B cell (primary cell): ENCODE measurements at regions not wholly inside any gene's neighbourhood (a gene's known extent, or its start where the extent isn't known, plus 50 kb on each side); places are given as distances from the start of the nearest gene placed in this dataset.

ENCODE experiments used
- ATAC-seq: fragments of 200-7000 bp; cut with Tn5 transposase; one replicate; pipeline ENCODE4 v1.10.0; 2021; ENCODE audit warnings: low read depth, mild to moderate bottlenecking, moderate number of reproducible peaks, moderate library complexity
- CTCF ChIA-PET: fragments of 350-600 bp; sonication (Branson Sonifier 250); formaldehyde crosslinking; loops from one replicate; lab custom pipeline; 2021; ENCODE audit warnings: antibody characterized with exemption, inconsistent platforms; lab: Charles Lee
- POLR2A ChIA-PET: fragments of 350-600 bp; sonication (Branson Sonifier 250); formaldehyde crosslinking; loops from one replicate; lab custom pipeline; 2021; ENCODE audit warnings: antibody characterized with exemption; lab: Charles Lee
- DNase-seq: peaks from one replicate; pipeline ENCODE4 v3.0.0; 2013
- H2AFZ ChIP-seq: 2 replicates; pipeline ENCODE4 v1.6.1; 2012; ENCODE audit warnings: mild to moderate bottlenecking, low read depth, low read length; ENCODE audit not compliant: insufficient read depth, poor library complexity, severe bottlenecking
- H3K27ac ChIP-seq, 2 donors: 1 replicate in 1 of 2; 2 replicates in 1 of 2; pipeline ENCODE4 v1.5.1; 2012 to 2013; ENCODE audit warnings: low read length in 2 of 2, mild to moderate bottlenecking in 2 of 2, moderate library complexity in 1 of 2
- H3K27me3 ChIP-seq, 4 experiments: fragments of 200-600 bp in 1 of 4; sonication (generic) in 1 of 4; replicated peaks in 1 of 4; 1 replicate in 2 of 4; 2 replicates in 2 of 4; pipeline versions ENCODE4 v1.6.1 to v1.7.0; 2013 to 2016; ENCODE audit warnings: low read length in 3 of 4, mild to moderate bottlenecking in 2 of 4, mixed read lengths in 1 of 4, moderate library complexity in 1 of 4; ENCODE audit not compliant: insufficient read depth in 4 of 4, control insufficient read depth in 3 of 4; ENCODE audit errors: control extremely low read depth in 1 of 4
- H3K36me3 ChIP-seq, 2 experiments: replicated peaks in 1 of 2; 1 replicate in 1 of 2; 2 replicates in 1 of 2; pipeline versions ENCODE4 v1.6.1 to v1.7.1; 2013; ENCODE audit warnings: low read length in 1 of 2; ENCODE audit not compliant: insufficient read depth in 2 of 2, control insufficient read depth in 1 of 2; ENCODE audit errors: control extremely low read depth in 1 of 2, extremely low read depth in 1 of 2
- H3K4me1 ChIP-seq, 2 donors: fragments of 200-600 bp in 1 of 2; sonication (generic) in 1 of 2; 1 replicate in 1 of 2; 2 replicates in 1 of 2; pipeline versions ENCODE4 v1.5.1 to v1.6.1; 2013 to 2017; ENCODE audit warnings: low read length in 2 of 2; ENCODE audit not compliant: control insufficient read depth in 2 of 2, insufficient read depth in 2 of 2
- H3K4me2 ChIP-seq: replicated peaks from 2 replicates; pipeline ENCODE3; 2012; ENCODE audit warnings: mild to moderate bottlenecking, low read depth, low read length; ENCODE audit not compliant: poor library complexity, severe bottlenecking
- H3K4me3 ChIP-seq, 5 experiments: fragments of 200-600 bp in 1 of 5; sonication (generic) in 1 of 5; 1 replicate in 3 of 5; 2 replicates in 2 of 5; pipeline versions ENCODE4 v1.5.1 to v1.7.0; 2011 to 2016; ENCODE audit warnings: low read length in 4 of 5, mild to moderate bottlenecking in 4 of 5, low read depth in 2 of 5, control low read depth in 1 of 5, moderate library complexity in 1 of 5; ENCODE audit not compliant: insufficient read depth in 1 of 5; ENCODE audit errors: control extremely low read depth in 1 of 5, extremely low read depth in 1 of 5
- H3K79me2 ChIP-seq: fragments of 200-600 bp; sonication (generic); one replicate; pipeline ENCODE4 v1.6.0; 2016; ENCODE audit warnings: low read length; ENCODE audit not compliant: control insufficient read depth, insufficient read depth
- H3K9ac ChIP-seq: fragments of 200-600 bp; sonication (generic); 2 replicates; pipeline ENCODE4 v1.6.1; 2017; ENCODE audit warnings: mild to moderate bottlenecking, low read length, moderate library complexity
- H3K9me3 ChIP-seq, 3 donors: one replicate each; pipeline versions ENCODE4 v1.6.1 to v1.7.1; 2013; ENCODE audit warnings: low read length in 2 of 3; ENCODE audit not compliant: control insufficient read depth in 2 of 3, insufficient read depth in 1 of 3; ENCODE audit errors: control extremely low read depth in 1 of 3
- H4K20me1 ChIP-seq: 2 replicates; pipeline ENCODE4 v1.6.0; 2012; ENCODE audit warnings: mild to moderate bottlenecking, low read length; ENCODE audit not compliant: insufficient read depth, control insufficient read depth, poor library complexity, severe bottlenecking
- H3K27ac Mint-ChIP-seq: one replicate; pipeline ENCODE4 v1.8.0; 2021; ENCODE audit warnings: mixed read lengths
- H3K27me3 Mint-ChIP-seq: one replicate; pipeline ENCODE4 v1.8.0; 2021; ENCODE audit warnings: mixed read lengths
- H3K4me1 Mint-ChIP-seq: one replicate; pipeline ENCODE4 v1.8.0; 2021; ENCODE audit warnings: mixed read lengths
- H3K4me3 Mint-ChIP-seq: one replicate; pipeline ENCODE4 v1.8.0; 2021; ENCODE audit warnings: mixed read lengths
- H3K9me3 Mint-ChIP-seq: one replicate; pipeline ENCODE4 v1.8.0; 2022; ENCODE audit warnings: mixed read lengths; ENCODE audit not compliant: insufficient read depth
- CTCF ChIP-seq: fragments of 200-600 bp; IDR thresholded peaks from one replicate; pipeline ENCODE4 v1.8.0; 2022; ENCODE audit warnings: antibody characterized with exemption, mild to moderate bottlenecking
- EZH2 ChIP-seq: IDR thresholded peaks from 2 replicates; pipeline ENCODE4 v1.6.1; 2012; ENCODE audit warnings: borderline replicate concordance, low read depth, mild to moderate bottlenecking, moderate library complexity, low read length; ENCODE audit not compliant: insufficient read depth, poor library complexity, severe bottlenecking
- WGBS: methylation state at CpG from one replicate; pipeline ENCODE4 v1.1.5; 2013; ENCODE audit warnings: missing lambda C conversion rate; ENCODE audit not compliant: insufficient coverage; 5-methylcytosine and 5-hydroxymethylcytosine counted together
- intact Hi-C: fragments of 100-400 bp; cut with micrococcal nuclease; formaldehyde crosslinking; loops from one replicate; pipeline ENCODE4 v1.10.0; 2022

GRCh38 chr5:5899716-5900115, 477.2 kb downstream of the ICE1 start:
- H3K4me1 Mint-ChIP-seq = no peaks in the 10 kb centered on the region
- 20% methylated on average over 1 of the region's 3 CpGs for WGBS
- no peaks in the 10 kb centered on the region for H3K9me3 ChIP-seq
- CTCF ChIA-PET = no interaction called here
- DNase-seq = no peak
- no peak for TF ChIP-seq CTCF
- no peak for TF ChIP-seq EZH2
- ATAC-seq = no peak
- no peaks in the 10 kb centered on the region for H3K36me3 ChIP-seq
- no peaks in the 10 kb centered on the region for H3K27me3 ChIP-seq
- no peak overlapping the region for H3K27ac ChIP-seq
- H2AFZ ChIP-seq = no peak overlapping the region
- H3K27me3 Mint-ChIP-seq = no peaks in the 10 kb centered on the region
- H3K4me3 ChIP-seq = no peak overlapping the region
- no peaks in the 10 kb centered on the region for H3K4me1 ChIP-seq
- H3K4me2 ChIP-seq = no peak overlapping the region
- H3K27ac Mint-ChIP-seq = no peak overlapping the region
- POLR2A ChIA-PET = no interaction called here
- H3K79me2 ChIP-seq = no peaks in the 10 kb centered on the region
- intact Hi-C loops = no loop called here
- peaks cover 2% of the 10 kb centered on the region for H3K9me3 Mint-ChIP-seq
- H3K4me3 Mint-ChIP-seq = no peak overlapping the region
- no peak overlapping the region for H3K9ac ChIP-seq
- no peaks in the 10 kb centered on the region for H4K20me1 ChIP-seq

- Histone ChIP-seq H3K79me2 (no peaks in the 10 kb centered on the region), H3K9ac (no peak overlapping the region), H3K4me3 (no peak overlapping the region), H3K36me3 (no peaks in the 10 kb centered on the region), H3K4me2 (no peak overlapping the region), H3K4me1 (peaks cover 0 to 3% of the 10 kb centered on the region in 2 donors), H3K27me3 (no peaks in the 10 kb centered on the region), H2AFZ (no peak overlapping the region), H3K27ac (no peak overlapping the region), H4K20me1 (no peaks in the 10 kb centered on the region), H3K9me3 (peaks cover 0 to 5% (median 0%) of the 10 kb centered on the region in 3 donors)
- Mint-ChIP-seq H3K27me3 (peaks cover 15% of the 10 kb centered on the region), H3K4me1 (peaks cover 2% of the 10 kb centered on the region), H3K9me3 (no peaks in the 10 kb centered on the region), H3K4me3 (no peak overlapping the region), H3K27ac (no peak overlapping the region)
- ChIA-PET CTCF (interaction anchor here (1.0 to 1.3 kb wide), 2 partner anchors 13 to 239 kb away, joined by 3 read pairs; no protein-coding TSS in a partner anchor), POLR2A (no interaction called here)
- ATAC-seq = no peak
- TF ChIP-seq EZH2 (no peak), CTCF (no peak)
- intact Hi-C loops = loop anchor here (5.0 kb wide), 1 partner anchor 689 kb away; no protein-coding TSS in a partner anchor
- DNase-seq = no peak
- no CpG with 5 or more reads among the region's 1 CpG for WGBS
These were observed 465.8 kb downstream of the ICE1 start for GRCh38 chr5:5888284-5888683.
